Stimulated activated memory B cell treated with anti-CD40 and anti-IgM and Interleukin-4, amounts not matched to agents 10 μg/mL and 1 μg/mL and 100 μg/mL, for 72 hours (primary cell): ENCODE measurements at regions not wholly inside any gene's neighbourhood (a gene's known extent, or its start where the extent isn't known, plus 50 kb on each side); places are given as distances from the start of the nearest gene placed in this dataset.
"Not testable (repeated sequence)": the region's sequence is repeated elsewhere in the genome, so short reads cannot be mapped to it uniquely, and the experiment has no call there.

Experiments used
- ATAC-seq: fragments of 150-1000 bp; cut with Tn5 transposase; 2 replicates; pipeline ENCODE4 v1.10.0; 2021
- H3K27ac Mint-ChIP-seq: one replicate; pipeline ENCODE4 v1.8.0; 2022; ENCODE audit warnings: mild to moderate bottlenecking, mixed read lengths
- H3K27me3 Mint-ChIP-seq: one replicate; pipeline ENCODE4 v1.8.0; 2022; ENCODE audit warnings: mixed read lengths
- H3K36me3 Mint-ChIP-seq: one replicate; pipeline ENCODE4 v1.8.0; 2022; ENCODE audit warnings: mixed read lengths
- H3K4me1 Mint-ChIP-seq: one replicate; pipeline ENCODE4 v1.8.0; 2022; ENCODE audit warnings: mixed read lengths
- H3K4me3 Mint-ChIP-seq: one replicate; pipeline ENCODE4 v1.8.0; 2022; ENCODE audit warnings: mild to moderate bottlenecking, moderate library complexity, mixed read lengths
- H3K9me3 Mint-ChIP-seq: one replicate; pipeline ENCODE4 v1.8.0; 2022; ENCODE audit warnings: mixed read lengths

- ATAC-seq: no peak
- H3K4me3 Mint-ChIP-seq: no peak overlapping the region
- H3K9me3 Mint-ChIP-seq: no peaks in the 10 kb centered on the region
- H3K4me1 Mint-ChIP-seq: peaks cover 68% of the 10 kb centered on the region
- H3K36me3 Mint-ChIP-seq: no peaks in the 10 kb centered on the region
- H3K27me3 Mint-ChIP-seq: no peaks in the 10 kb centered on the region
- H3K27ac Mint-ChIP-seq: peak overlapping the region; percentile 63
Observed at GRCh38 chr1:234956821-234957329, 171.8 kb downstream of the TOMM20 start.

DNA sequence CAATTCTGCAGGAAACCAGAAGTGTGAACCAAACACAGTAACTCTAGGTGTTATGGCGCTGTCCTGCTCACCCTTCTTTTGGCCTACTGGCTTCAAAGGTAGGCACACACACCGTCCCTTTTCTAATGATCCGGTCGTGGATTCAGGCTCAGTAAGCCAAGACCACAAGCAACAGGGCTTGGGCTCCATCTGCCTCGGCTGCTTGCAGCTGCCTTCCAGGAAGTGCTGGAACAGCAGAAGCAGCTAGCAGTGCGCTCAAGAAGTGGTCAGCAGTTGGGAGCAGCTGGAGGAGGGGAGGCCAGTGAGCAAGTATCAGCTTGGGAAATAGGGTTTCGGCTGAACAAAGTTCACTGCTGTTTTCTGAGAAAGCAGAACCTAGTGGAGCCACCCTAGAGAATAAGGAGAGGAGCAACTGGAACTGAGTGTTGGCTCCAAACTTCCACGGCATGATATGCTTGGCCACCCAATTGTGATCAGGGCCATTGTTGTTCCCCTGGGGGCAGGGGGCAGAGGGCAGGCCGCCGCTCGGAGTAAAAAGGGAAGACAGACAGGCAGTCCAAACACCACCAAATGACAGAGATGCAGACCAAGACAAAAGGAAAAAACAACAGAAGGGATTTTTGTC, 173.4 kb downstream of the TOMM20 start:
- H3K4me3 Mint-ChIP-seq: peak overlapping the region; percentile 57
- ATAC-seq: peak; percentile 86
- peak overlapping the region; percentile 94 for H3K27ac Mint-ChIP-seq
- no peaks in the 10 kb centered on the region for H3K36me3 Mint-ChIP-seq
- H3K27me3 Mint-ChIP-seq: no peaks in the 10 kb centered on the region
- H3K4me1 Mint-ChIP-seq: peaks cover 52% of the 10 kb centered on the region
- H3K9me3 Mint-ChIP-seq: no peaks in the 10 kb centered on the region

GRCh38 chr1:234954613-234955012, 174.0 kb downstream of the TOMM20 start:
- no peak for ATAC-seq
- Mint-ChIP-seq H3K9me3 (no peaks in the 10 kb centered on the region), H3K27me3 (no peaks in the 10 kb centered on the region), H3K36me3 (no peaks in the 10 kb centered on the region), H3K4me1 (peaks cover 46% of the 10 kb centered on the region), H3K27ac (peak overlapping the region; percentile 94), H3K4me3 (no peak overlapping the region)

DNA sequence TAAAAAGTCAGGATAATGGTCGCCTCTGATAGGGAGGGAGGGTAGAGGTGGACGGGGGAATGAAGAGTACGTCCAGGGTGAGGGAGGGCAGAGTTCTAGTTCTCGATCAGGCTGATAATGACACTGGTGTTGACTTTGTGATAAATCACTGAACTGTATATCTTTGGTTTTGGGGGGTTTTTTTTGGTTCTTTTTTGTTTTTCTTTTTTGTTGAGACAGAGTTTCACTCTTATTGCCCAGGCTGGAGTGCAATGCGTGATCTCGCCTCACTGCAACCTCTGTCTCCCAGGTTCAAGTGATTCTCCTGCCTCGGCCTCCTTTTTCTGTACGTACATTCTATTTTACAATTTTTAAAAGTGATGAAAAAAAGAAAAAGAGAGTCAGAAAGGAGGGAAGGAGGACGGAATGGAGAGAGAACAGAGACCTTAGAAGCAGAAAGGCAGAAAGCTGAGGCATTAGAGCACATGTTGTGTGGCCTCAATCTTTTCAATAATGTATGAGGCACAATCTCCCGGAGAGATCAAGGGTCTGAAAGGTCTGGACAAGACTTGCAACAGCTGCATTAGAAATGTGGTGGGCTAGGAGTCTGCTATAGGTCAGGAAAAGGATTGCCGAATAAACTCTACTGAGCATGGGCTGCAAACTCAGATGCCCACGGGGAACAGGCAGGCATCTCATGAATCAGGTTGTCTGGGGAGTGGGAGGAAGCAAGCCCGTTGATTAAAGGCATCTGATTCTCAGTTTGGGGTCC, 174.8 kb downstream of the TOMM20 start:
- Mint-ChIP-seq H3K4me1 (peaks cover 38% of the 10 kb centered on the region), H3K27ac (peak overlapping the region; percentile 94), H3K27me3 (no peaks in the 10 kb centered on the region), H3K36me3 (peaks cover 6% of the 10 kb centered on the region), H3K9me3 (peaks cover 5% of the 10 kb centered on the region), H3K4me3 (no peak overlapping the region)
- ATAC-seq: peak; percentile 18

DNA sequence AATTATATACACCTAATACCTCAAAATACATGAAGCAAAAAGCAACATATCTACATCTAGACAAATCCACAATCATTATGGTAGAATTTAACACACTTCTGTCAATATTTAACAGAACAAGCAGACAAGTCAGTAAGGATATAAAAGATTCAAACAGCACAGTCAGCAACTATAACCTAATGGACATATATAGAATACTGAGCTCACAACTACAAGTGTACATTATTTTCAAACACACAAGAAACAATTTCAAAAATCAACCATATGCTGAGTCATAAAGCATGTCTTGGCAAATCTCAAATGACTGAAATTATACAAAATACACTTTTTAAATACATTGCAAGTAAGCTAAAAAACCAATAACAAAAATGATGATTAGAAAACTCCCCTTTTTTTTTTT, 178.0 kb downstream of the TOMM20 start:
- Mint-ChIP-seq H3K4me1 (peaks cover 33% of the 10 kb centered on the region), H3K36me3 (peaks cover 6% of the 10 kb centered on the region), H3K9me3 (peaks cover 5% of the 10 kb centered on the region), H3K4me3 (no peak overlapping the region), H3K27ac (no peak overlapping the region), H3K27me3 (no peaks in the 10 kb centered on the region)
- ATAC-seq: no peak

DNA sequence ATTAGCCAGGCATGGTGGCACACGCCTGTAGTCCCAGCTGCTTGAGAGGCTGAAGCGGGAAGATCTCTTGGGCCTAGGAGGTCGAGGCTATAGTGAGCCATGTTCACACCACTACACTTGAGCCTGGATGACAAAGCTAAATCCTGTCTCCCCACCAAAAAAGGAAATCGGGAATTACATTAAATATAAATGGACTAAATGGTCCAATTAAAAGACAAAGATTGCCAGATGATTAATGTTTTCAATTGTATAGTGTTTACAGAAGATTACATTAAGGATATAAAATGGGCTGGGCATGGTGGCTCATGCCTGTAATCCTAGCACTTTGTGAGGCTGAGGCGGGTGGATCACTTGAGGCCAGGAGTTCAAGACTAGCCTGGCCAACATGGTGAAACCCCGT, 179.1 kb downstream of the TOMM20 start:
- H3K9me3 Mint-ChIP-seq, H3K4me3 Mint-ChIP-seq, ATAC-seq, H3K27me3 Mint-ChIP-seq, H3K36me3 Mint-ChIP-seq: not testable (repeated sequence)
- Mint-ChIP-seq H3K27ac (peak overlapping the region; percentile 17), H3K4me1 (peaks cover 33% of the 10 kb centered on the region)

DNA sequence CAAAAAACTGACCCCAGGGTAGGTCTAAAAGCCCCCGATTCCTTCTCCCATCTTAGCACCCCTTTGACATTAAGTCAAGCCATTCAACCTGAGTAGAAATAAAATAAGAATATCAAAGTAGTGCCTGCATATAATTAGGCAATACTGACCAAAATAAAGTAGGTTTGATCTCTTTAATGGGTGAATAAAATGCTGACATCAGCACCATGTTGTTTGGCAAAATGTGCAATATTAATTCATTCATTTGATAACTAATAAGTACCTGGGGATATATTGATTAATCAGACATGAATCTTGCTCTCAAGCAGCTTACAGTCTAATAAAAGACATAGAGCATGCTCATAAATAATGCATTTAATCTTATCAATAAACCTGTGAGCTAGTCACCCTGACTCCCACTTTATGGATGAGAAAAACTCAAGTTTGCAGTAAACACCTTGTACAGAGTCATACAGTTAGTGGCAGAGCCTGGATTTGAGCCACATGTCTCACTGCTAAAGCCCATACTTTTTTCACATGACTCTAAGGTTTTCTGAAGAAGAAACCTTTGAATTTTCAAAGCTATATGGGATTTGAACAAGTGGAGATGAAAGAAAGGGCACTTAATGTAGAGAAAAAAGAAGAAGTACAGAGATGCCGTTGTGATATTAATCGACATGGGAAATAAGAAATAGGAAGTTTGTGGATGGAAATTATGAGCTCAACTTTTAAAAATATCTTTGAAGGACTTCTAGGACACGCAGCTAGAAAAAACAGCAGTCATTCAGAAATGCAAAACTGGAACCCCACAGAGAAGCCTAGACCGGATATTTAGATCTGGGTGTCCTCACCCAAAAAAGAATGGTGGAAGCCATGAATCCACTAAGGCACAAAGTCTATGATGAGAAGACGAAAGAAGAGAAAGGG, 183.9 kb downstream of the TOMM20 start:
- Mint-ChIP-seq H3K27me3 (no peaks in the 10 kb centered on the region), H3K9me3 (peaks cover 8% of the 10 kb centered on the region), H3K27ac (peak overlapping the region; percentile 88), H3K4me3 (peak overlapping the region; percentile 16), H3K36me3 (peaks cover 6% of the 10 kb centered on the region), H3K4me1 (peaks cover 32% of the 10 kb centered on the region)
- peak; percentile 85 for ATAC-seq

- H3K36me3 Mint-ChIP-seq: peaks cover under 1% of the 10 kb centered on the region
- H3K4me3 Mint-ChIP-seq: no peak overlapping the region
- peaks cover 3% of the 10 kb centered on the region for H3K9me3 Mint-ChIP-seq
- ATAC-seq: no peak
- peaks cover 32% of the 10 kb centered on the region for H3K4me1 Mint-ChIP-seq
- H3K27ac Mint-ChIP-seq: peak overlapping the region; percentile 88
- no peaks in the 10 kb centered on the region for H3K27me3 Mint-ChIP-seq
Observed at GRCh38 chr1:234943836-234944402, 184.7 kb downstream of the TOMM20 start.

DNA sequence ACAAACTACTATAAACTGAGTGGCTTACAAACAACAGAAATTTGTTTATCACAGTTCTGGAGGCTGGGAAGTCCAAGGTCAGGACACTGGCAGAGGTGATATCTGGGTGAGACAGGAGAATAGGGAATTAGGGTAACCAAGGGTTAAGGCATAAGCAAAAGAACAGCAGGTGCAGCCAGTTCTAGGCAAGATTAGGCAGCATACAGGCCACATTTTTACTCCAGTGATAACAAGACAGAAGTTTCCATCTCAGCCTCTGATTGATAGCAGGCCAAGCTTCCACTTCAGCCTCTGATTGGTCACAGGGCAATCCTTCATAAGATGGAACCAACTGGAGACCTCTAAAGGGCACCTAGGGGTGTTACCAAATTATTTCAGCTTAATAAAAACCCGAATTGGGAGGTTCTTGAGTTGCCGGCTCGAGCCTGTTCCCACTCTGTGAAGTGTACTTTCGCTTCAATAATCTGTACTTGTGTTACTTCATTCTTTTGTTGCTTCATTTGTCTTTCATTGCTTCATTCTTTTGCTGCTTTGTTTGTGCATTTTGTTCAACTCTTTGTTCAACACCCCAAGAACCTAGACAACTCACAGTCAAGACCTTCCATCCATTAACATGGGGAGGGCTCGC, 185.6 kb downstream of the TOMM20 start:
- H3K36me3 Mint-ChIP-seq: no peaks in the 10 kb centered on the region
- H3K9me3 Mint-ChIP-seq: peaks cover 3% of the 10 kb centered on the region
- ATAC-seq: no peak

DNA sequence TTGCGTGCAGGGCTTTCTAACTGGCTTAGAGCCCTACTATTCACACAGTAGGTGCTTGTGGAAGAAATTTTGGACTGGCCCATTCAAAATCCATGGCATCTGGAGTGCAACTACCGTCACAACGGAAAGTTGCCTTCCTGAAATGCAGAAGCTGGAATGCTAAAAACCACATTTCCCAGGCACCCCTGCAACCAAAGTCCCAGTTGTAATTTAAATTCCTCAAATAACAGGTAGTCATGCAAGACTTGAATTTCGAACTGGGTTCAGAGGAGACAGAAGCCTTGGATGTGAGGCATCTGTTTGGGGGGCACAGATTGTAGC, 186.7 kb downstream of the TOMM20 start:
- H3K4me3 Mint-ChIP-seq: no peak overlapping the region
- no peak for ATAC-seq
- H3K4me1 Mint-ChIP-seq: peaks cover 37% of the 10 kb centered on the region
- no peak overlapping the region for H3K27ac Mint-ChIP-seq
- H3K27me3 Mint-ChIP-seq: no peaks in the 10 kb centered on the region
- H3K36me3 Mint-ChIP-seq: no peaks in the 10 kb centered on the region
- H3K9me3 Mint-ChIP-seq: peaks cover 3% of the 10 kb centered on the region

More for the DNA sequence above, 185.6 kb downstream of the TOMM20 start:
- H3K27ac Mint-ChIP-seq: peak overlapping the region; percentile 88
- H3K4me1 Mint-ChIP-seq: peaks cover 37% of the 10 kb centered on the region
- no peak overlapping the region for H3K4me3 Mint-ChIP-seq
- H3K27me3 Mint-ChIP-seq: no peaks in the 10 kb centered on the region

DNA sequence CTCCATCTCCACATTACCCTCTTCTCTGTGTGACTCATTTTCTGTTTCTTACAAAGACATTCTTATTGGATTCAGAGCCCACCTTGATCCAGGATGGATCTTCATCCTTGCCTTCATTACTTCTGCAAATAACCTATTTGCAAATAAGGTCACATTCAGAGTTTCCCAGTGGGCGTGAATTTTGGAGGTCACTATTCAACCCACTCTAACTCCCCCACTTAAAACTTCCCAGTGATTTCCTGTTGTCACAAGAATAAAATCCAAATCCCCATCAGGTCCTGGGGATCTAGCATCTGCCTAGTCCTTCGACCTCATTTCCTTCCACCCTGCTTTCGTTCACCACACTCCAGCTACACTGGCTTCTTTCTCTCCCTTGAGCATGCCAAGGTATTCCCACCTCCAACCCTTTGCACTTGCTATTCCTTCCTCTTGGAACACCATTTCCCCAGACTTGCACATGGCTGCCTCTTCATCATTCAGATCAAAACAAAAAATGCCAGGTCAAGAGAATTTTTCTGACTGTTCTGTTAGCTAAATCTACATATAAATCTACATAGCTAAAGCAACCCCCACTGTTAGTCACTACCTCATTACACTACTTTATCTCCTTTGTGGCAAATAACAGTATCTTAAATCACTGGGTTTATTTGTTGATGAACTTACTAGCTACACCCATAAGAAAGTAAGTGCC, 187.2 kb downstream of the TOMM20 start:
- Mint-ChIP-seq H3K4me3 (no peak overlapping the region), H3K36me3 (no peaks in the 10 kb centered on the region), H3K9me3 (peaks cover 3% of the 10 kb centered on the region), H3K27ac (no peak overlapping the region), H3K27me3 (no peaks in the 10 kb centered on the region), H3K4me1 (peaks cover 34% of the 10 kb centered on the region)
- no peak for ATAC-seq

DNA sequence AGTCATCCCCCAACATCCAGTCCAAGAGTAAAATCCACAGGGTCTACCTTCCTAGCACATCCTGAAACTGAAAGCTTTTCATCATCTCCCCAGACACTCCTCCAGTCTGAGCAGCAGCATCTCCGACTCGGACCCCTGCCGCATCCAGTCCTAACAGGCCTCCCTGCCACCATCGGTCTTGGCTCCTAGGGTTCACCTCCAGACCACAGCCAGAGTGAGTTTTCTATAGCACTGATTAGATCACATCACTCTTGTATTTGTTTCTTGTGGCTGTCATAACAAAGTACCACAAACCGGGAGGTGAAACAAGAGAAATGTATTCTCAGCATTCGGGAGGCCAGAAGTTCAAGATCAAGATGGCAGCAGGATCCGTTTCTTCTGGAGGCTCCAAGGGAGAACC, 187.8 kb downstream of the TOMM20 start:
- Mint-ChIP-seq H3K27me3 (no peaks in the 10 kb centered on the region), H3K4me1 (peaks cover 30% of the 10 kb centered on the region), H3K36me3 (no peaks in the 10 kb centered on the region), H3K4me3 (no peak overlapping the region), H3K9me3 (peaks cover 3% of the 10 kb centered on the region), H3K27ac (no peak overlapping the region)
- ATAC-seq: no peak

- no peak for ATAC-seq
- Mint-ChIP-seq H3K27ac (no peak overlapping the region), H3K27me3 (no peaks in the 10 kb centered on the region)
Observed at GRCh38 chr1:234938924-234939323, 189.7 kb downstream of the TOMM20 start.

DNA sequence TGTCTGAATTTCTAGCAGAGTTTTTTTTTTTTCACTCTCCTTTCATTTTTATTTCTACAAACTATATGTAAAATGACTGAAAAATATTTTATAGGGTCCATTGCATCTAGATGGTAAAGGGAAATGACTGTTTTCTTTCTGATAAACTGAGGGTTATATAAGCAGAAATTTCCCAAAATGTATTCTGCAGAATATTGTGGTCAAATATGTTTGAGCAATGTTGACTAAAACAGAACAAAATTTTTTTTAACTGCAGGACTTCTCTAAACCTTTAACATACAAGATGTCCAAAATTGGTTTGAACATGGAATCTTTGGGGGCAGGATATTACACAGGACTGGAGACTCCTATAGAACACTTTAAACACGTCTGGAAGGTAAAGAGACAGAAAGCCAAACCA, 190.5 kb downstream of the TOMM20 start:
- H3K36me3 Mint-ChIP-seq: no peaks in the 10 kb centered on the region
- peak overlapping the region; percentile 21 for H3K27ac Mint-ChIP-seq
- no peaks in the 10 kb centered on the region for H3K9me3 Mint-ChIP-seq
- no peak overlapping the region for H3K4me3 Mint-ChIP-seq
- no peak for ATAC-seq
- H3K4me1 Mint-ChIP-seq: peaks cover 13% of the 10 kb centered on the region
- H3K27me3 Mint-ChIP-seq: no peaks in the 10 kb centered on the region

More at GRCh38 chr1:234938924-234939323, 189.7 kb downstream of the TOMM20 start:
- H3K36me3 Mint-ChIP-seq: no peaks in the 10 kb centered on the region
- no peaks in the 10 kb centered on the region for H3K9me3 Mint-ChIP-seq
- no peak overlapping the region for H3K4me3 Mint-ChIP-seq
- H3K4me1 Mint-ChIP-seq: peaks cover 12% of the 10 kb centered on the region
